Lung (tissue), 9 donors: ENCODE measurements at regions not wholly inside any gene's neighbourhood (a gene's known extent, or its start where the extent isn't known, plus 50 kb on each side); places are given as distances from the start of the nearest gene placed in this dataset.
"Not testable (repeated sequence)": the region's sequence is repeated elsewhere in the genome, so short reads cannot be mapped to it uniquely, and the experiment has no call there.

Experiments used
- ATAC-seq: fragments of 200-7000 bp; cut with Tn5 transposase; one replicate; pipeline ENCODE4 v1.9.1; 2020; ENCODE audit warnings: moderate number of reproducible peaks; ENCODE audit not compliant: insufficient read depth, low FRiP score
- DNase-seq, 3 donors: peaks; one replicate each; pipeline ENCODE4 v3.0.0-alpha.2; 2013 to 2017
- H3K27ac ChIP-seq, 2 donors: one replicate each; pipeline ENCODE4 v1.5.1; 2013; ENCODE audit warnings: mild to moderate bottlenecking in 2 of 2, moderate library complexity in 2 of 2, control low read depth in 1 of 2, inconsistent platforms in 1 of 2, low read depth in 1 of 2, low read length in 1 of 2
- H3K27me3 ChIP-seq, 3 donors: one replicate each; pipeline ENCODE4 v1.5.1; 2013; ENCODE audit warnings: low read length in 2 of 3; ENCODE audit not compliant: control insufficient read depth in 3 of 3, insufficient read depth in 3 of 3
- H3K36me3 ChIP-seq, 4 donors: one replicate each; pipeline ENCODE4 v1.5.1; 2013; ENCODE audit warnings: low read length in 4 of 4, mild to moderate bottlenecking in 1 of 4, moderate library complexity in 1 of 4; ENCODE audit not compliant: control insufficient read depth in 4 of 4, insufficient read depth in 4 of 4
- H3K4me1 ChIP-seq, 5 donors: one replicate each; pipeline ENCODE4 v1.5.1; 2013; ENCODE audit warnings: low read length in 5 of 5, mild to moderate bottlenecking in 2 of 5, moderate library complexity in 1 of 5; ENCODE audit not compliant: control insufficient read depth in 5 of 5, insufficient read depth in 5 of 5
- H3K4me3 ChIP-seq: one replicate; pipeline ENCODE4 v1.5.1; 2013; ENCODE audit warnings: mild to moderate bottlenecking, control low read depth, moderate library complexity
- H3K9ac ChIP-seq, 2 donors: one replicate each; pipeline ENCODE4 v1.5.1; 2013; ENCODE audit warnings: low read length in 2 of 2, control low read depth in 1 of 2; ENCODE audit not compliant: insufficient read depth in 1 of 2
- H3K9me3 ChIP-seq, 4 donors: one replicate each; pipeline ENCODE4 v1.5.1; 2013; ENCODE audit warnings: low read length in 3 of 4, mild to moderate bottlenecking in 1 of 4, moderate library complexity in 1 of 4; ENCODE audit not compliant: control insufficient read depth in 4 of 4, insufficient read depth in 3 of 4
- WGBS, 2 donors: extraction: QIAGEN DNeasy Blood & Tissue Kit; methylation state at CpG; one replicate each; pipeline ENCODE4 v1.1.7; 2013; 5-methylcytosine and 5-hydroxymethylcytosine counted together
- donor health status: Bipolar disorder and iron deficiency.
- donor health status: healthy.
- donor health status: DM: yes; HTN: yes; CAD: no.

DNA sequence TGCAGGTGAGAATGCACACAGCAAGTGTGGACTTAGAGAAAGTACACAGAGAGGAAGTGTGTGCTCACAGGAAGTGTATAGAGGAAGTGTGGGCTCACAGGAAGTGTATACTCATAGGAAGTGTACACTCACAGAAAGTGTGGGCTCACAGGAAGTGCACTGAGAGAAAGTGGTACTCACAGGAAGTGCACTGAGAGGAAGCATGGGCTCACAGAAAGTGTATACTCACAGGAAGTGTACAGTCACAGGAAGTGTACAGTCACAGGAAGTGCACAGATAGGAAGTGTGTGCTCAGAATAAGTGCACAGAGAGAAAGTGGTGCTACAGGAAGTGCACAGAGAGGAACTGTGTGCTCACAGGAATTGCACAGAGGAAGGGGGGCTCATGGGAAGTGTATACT lies 87.1 kb downstream of the ATP6V0E2 start:
- H3K9ac ChIP-seq, H3K9me3 ChIP-seq, H3K27ac ChIP-seq, ATAC-seq, H3K36me3 ChIP-seq, H3K4me3 ChIP-seq, H3K27me3 ChIP-seq, DNase-seq, H3K4me1 ChIP-seq: not testable (repeated sequence)

- not testable (repeated sequence) for ATAC-seq, H3K4me1 ChIP-seq, H3K36me3 ChIP-seq, H3K9me3 ChIP-seq, H3K4me3 ChIP-seq, H3K27me3 ChIP-seq, H3K9ac ChIP-seq, H3K27ac ChIP-seq, DNase-seq
- 47 to 68% methylated on average over 1 to 2 of the region's 2 CpGs for WGBS, 2 donors
Measured at GRCh38 chr7:149961878-149962277, 88.1 kb downstream of the ATP6V0E2 start.

DNA sequence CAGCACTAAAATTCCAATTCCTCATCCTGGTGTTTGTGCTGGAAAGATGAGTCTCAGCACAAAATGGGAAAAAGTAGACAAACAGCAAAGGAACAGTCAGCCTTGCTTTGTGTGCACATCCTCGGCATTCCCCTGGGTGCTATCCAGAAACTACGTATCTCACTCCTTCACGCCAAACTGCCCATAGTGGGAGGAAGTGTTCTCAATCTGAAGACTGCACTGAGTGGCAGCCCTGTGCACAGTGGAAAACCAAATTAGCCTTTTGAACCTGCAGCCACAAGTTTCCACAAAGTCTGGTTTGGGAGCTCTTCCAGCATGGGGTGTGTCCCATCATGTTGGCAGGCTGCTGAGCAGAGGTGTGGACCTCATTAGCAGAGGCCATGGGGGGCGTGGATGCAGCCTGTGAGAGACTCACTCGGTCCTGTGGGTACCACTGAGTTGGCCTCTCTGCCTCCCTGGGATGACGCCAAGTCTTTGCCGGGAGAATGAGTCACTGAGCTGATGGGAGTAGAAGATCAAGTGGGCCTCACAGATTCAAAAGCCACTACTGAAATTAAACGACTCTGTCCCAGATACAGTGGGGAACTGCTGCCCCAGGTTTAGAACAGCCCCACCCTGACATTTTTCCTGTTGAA lies 89.0 kb downstream of the ATP6V0E2 start:
- WGBS, 2 donors: 66 to 79% methylated on average over 7 to 8 of the region's 8 CpGs
- H3K4me1 ChIP-seq, H3K27me3 ChIP-seq, H3K9ac ChIP-seq, H3K9me3 ChIP-seq, H3K36me3 ChIP-seq, H3K27ac ChIP-seq, H3K4me3 ChIP-seq, DNase-seq: not testable (repeated sequence)
- peak; percentile 45 for ATAC-seq

DNA sequence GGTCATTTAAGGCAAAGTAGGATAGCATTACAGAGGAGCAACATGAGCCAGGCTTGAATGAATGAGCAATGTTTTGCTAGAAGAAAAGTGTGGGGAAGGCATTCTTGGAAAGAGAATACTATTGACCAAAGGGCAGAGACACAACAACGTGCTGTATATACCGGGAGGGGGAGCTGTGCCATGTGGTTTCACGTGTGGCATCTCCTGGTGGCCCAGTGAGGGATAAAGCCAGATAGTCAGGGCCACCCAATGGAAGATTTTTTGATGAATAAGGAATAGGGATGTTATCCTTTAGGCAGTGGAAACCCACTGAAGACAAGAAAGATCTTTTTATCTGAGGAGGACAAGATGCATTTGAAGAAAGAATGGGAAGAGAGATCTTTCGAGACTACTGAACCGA lies 90.2 kb downstream of the ATP6V0E2 start:
- H3K27ac ChIP-seq, H3K4me3 ChIP-seq, H3K27me3 ChIP-seq, H3K36me3 ChIP-seq, H3K9ac ChIP-seq, H3K9me3 ChIP-seq, H3K4me1 ChIP-seq, DNase-seq, ATAC-seq: not testable (repeated sequence)
- WGBS, 2 donors: 58 to 88% methylated on average over 3 to 4 of the region's 5 CpGs

DNA sequence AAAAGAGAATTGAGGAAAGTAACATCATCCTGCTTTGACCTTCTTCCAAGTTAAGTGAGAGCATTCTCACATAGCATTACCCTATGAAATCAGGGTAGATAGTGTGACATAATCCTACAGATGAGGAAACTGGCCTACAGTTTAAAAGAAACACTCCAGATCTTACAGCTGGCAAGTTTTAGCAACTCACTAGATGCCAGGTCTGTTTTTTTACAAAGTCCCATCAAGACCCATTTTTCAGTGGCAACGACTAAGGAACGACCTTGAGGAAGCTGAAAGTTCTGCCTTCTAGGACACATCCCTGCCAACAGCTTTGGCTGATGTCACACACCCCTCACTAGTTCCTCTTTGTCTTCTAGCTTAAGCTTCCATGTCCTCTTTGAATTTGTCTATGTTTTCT lies 92.7 kb downstream of the ATP6V0E2 start:
- H3K27ac ChIP-seq, H3K9ac ChIP-seq, H3K27me3 ChIP-seq, H3K9me3 ChIP-seq, H3K4me3 ChIP-seq, H3K4me1 ChIP-seq, DNase-seq, H3K36me3 ChIP-seq, ATAC-seq: not testable (repeated sequence)
- WGBS, 2 donors: 35 to 50% methylated on average over 2 of the region's 2 CpGs

- 79 to 82% methylated on average over 9 to 10 of the region's 10 CpGs for whole genome bisulfite sequencing, 2 donors
- peak; percentile 24 for ATAC-seq
- DNase-seq: not testable (repeated sequence)
Measured at GRCh38 chr7:149972977-149973376, 99.2 kb downstream of the ATP6V0E2 start.

GRCh38 chr7:149973681-149974080 lies 99.9 kb downstream of the ATP6V0E2 start:
- not testable (repeated sequence) for H3K4me1 ChIP-seq, H3K27ac ChIP-seq, H3K9ac ChIP-seq, DNase-seq, H3K36me3 ChIP-seq, H3K4me3 ChIP-seq, H3K27me3 ChIP-seq, H3K9me3 ChIP-seq, ATAC-seq
- 45 to 73% methylated on average over 5 to 6 of the region's 11 CpGs for WGBS, 2 donors

More at GRCh38 chr7:149972977-149973376, 99.2 kb downstream of the ATP6V0E2 start:
- not testable (repeated sequence) for H3K9ac ChIP-seq, H3K9me3 ChIP-seq, H3K4me1 ChIP-seq, H3K36me3 ChIP-seq, H3K27ac ChIP-seq, H3K4me3 ChIP-seq, H3K27me3 ChIP-seq

DNA sequence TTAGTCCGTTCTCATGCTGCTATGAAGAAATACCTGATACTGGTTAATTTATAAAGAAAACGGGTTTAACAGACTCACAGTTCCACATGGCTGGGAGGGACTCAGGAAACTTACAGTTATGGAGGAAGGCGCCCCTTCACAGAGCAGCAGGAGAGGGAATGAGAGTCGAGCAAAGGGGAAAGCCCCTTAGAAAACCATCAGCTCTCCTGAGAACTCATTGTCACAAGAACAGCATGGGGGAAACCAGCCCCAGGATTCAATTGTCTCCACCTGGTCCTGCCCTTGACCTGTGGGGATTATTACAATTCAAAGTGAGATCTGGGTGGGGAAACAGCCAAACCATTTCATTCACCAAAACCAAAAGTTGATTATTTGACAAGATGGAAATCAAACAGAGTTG lies 101.8 kb downstream of the ATP6V0E2 start:
- H3K27me3 ChIP-seq, H3K9me3 ChIP-seq, DNase-seq, H3K27ac ChIP-seq, H3K9ac ChIP-seq, ATAC-seq, H3K4me1 ChIP-seq, H3K4me3 ChIP-seq, H3K36me3 ChIP-seq: not testable (repeated sequence)
- WGBS, 2 donors: 19 to 41% methylated on average over 4 of the region's 4 CpGs
